C4-2B (cell line): ENCODE measurements at regions not wholly inside any gene's neighbourhood (a gene's known extent, or its start where the extent isn't known, plus 50 kb on each side); places are given as distances from the start of the nearest gene placed in this dataset.

ENCODE experiments used
- ZFX ChIP-seq: fragments of 450-650 bp; IDR thresholded peaks from 2 replicates; pipeline ENCODE4 v1.6.1; 2017
- TF ChIP-seq, protein P1 (sequence below): fragments of 450-650 bp; conservative IDR thresholded peaks from 2 replicates; pipeline ENCODE4 v1.5.1; 2017; ENCODE audit warnings: mild to moderate bottlenecking

DNA sequence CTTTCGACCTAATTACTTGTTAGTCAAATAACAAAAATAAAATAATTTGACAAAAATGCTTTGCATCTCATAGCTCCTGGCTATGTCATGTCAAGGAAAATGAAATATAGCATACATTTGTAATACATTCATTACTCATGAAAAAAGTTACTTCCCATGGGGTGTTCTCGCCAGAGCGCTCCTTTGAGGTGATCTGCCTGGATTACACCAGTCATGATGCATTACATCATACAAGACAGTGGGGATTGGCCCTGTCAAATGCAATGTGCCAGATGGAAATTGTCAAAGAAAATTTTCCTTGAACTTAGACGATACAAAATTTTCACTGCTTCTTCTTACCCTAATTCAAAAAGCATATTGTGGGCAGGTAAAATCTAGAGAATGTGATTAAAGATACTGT is 215.6 kb upstream of the B3GALT2 start:
- TF ChIP-seq, protein P1, sequence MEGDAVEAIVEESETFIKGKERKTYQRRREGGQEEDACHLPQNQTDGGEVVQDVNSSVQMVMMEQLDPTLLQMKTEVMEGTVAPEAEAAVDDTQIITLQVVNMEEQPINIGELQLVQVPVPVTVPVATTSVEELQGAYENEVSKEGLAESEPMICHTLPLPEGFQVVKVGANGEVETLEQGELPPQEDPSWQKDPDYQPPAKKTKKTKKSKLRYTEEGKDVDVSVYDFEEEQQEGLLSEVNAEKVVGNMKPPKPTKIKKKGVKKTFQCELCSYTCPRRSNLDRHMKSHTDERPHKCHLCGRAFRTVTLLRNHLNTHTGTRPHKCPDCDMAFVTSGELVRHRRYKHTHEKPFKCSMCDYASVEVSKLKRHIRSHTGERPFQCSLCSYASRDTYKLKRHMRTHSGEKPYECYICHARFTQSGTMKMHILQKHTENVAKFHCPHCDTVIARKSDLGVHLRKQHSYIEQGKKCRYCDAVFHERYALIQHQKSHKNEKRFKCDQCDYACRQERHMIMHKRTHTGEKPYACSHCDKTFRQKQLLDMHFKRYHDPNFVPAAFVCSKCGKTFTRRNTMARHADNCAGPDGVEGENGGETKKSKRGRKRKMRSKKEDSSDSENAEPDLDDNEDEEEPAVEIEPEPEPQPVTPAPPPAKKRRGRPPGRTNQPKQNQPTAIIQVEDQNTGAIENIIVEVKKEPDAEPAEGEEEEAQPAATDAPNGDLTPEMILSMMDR, result no peak
- TF ChIP-seq ZFX, result no peak
